CD4-positive, alpha-beta T cell treated with Interleukin-4 for 4 hours (primary cell): ENCODE measurements at regions not wholly inside any gene's neighbourhood (a gene's known extent, or its start where the extent isn't known, plus 50 kb on each side); places are given as distances from the start of the nearest gene placed in this dataset.
"Not testable (repeated sequence)": the region's sequence is repeated elsewhere in the genome, so short reads cannot be mapped to it uniquely, and the experiment has no call there.

Source experiments
- DNase-seq: peaks from one replicate; pipeline ENCODE4 v3.0.0-alpha.2; 2020

- no peak for DNase-seq
These were observed 223.5 kb downstream of the RNF152 start for GRCh38 chr18:61669320-61669719.

- no peak for DNase-seq
These were observed 225.8 kb downstream of the RNF152 start for GRCh38 chr18:61666876-61667590.

GRCh38 chr18:61664419-61665084 lies 228.3 kb downstream of the RNF152 start:
- DNase-seq, result no peak

GRCh38 chr18:61662726-61663125 lies 230.1 kb downstream of the RNF152 start:
- no peak for DNase-seq

GRCh38 chr18:61658431-61658830 lies 234.4 kb downstream of the RNF152 start:
- no peak for DNase-seq

- DNase-seq, result no peak
These were observed 235.6 kb downstream of the RNF152 start for GRCh38 chr18:61657066-61657732.

- DNase-seq, result no peak
These were observed 237.2 kb downstream of the RNF152 start for GRCh38 chr18:61655630-61656029.

GRCh38 chr18:61653823-61654551 lies 238.8 kb downstream of the RNF152 start:
- DNase-seq, result no peak

- DNase-seq, result no peak
These were observed 240.9 kb downstream of the RNF152 start for GRCh38 chr18:61651880-61652268.

- DNase-seq, result no peak
These were observed 241.5 kb downstream of the RNF152 start for GRCh38 chr18:61651145-61651879.

- no peak for DNase-seq
These were observed 248.7 kb downstream of the RNF152 start for GRCh38 chr18:61643884-61644647.

GRCh38 chr18:61639886-61640285 lies 252.9 kb downstream of the RNF152 start:
- no peak for DNase-seq

GRCh38 chr18:61637905-61638595 lies 254.8 kb downstream of the RNF152 start:
- DNase-seq, result no peak

GRCh38 chr18:61637319-61637718 lies 255.5 kb downstream of the RNF152 start:
- DNase-seq, result no peak

- DNase-seq, result peak; percentile 27
These were observed 256.8 kb downstream of the RNF152 start for GRCh38 chr18:61635901-61636528.

GRCh38 chr18:61628085-61628484 lies 264.7 kb downstream of the RNF152 start:
- DNase-seq, result no peak

GRCh38 chr18:61624631-61625030 lies 268.2 kb downstream of the RNF152 start:
- DNase-seq, result not testable (repeated sequence)

GRCh38 chr18:61619783-61620182 lies 273.0 kb downstream of the RNF152 start:
- no peak for DNase-seq

GRCh38 chr18:61618816-61619215 lies 274.0 kb downstream of the RNF152 start:
- DNase-seq, result no peak

- no peak for DNase-seq
These were observed 276.6 kb downstream of the RNF152 start for GRCh38 chr18:61616111-61616610.

GRCh38 chr18:61612517-61612916 lies 279.3 kb downstream of the CDH20 start:
- no peak for DNase-seq
